ENCODE measurements at regions not wholly inside any gene's neighbourhood (a gene's known extent, or its start where the extent isn't known, plus 50 kb on each side); places are given as distances from the start of the nearest gene placed in this dataset.
"Not testable (repeated sequence)": the region's sequence is repeated elsewhere in the genome, so short reads cannot be mapped to it uniquely, and the experiment has no call there.

DNA sequence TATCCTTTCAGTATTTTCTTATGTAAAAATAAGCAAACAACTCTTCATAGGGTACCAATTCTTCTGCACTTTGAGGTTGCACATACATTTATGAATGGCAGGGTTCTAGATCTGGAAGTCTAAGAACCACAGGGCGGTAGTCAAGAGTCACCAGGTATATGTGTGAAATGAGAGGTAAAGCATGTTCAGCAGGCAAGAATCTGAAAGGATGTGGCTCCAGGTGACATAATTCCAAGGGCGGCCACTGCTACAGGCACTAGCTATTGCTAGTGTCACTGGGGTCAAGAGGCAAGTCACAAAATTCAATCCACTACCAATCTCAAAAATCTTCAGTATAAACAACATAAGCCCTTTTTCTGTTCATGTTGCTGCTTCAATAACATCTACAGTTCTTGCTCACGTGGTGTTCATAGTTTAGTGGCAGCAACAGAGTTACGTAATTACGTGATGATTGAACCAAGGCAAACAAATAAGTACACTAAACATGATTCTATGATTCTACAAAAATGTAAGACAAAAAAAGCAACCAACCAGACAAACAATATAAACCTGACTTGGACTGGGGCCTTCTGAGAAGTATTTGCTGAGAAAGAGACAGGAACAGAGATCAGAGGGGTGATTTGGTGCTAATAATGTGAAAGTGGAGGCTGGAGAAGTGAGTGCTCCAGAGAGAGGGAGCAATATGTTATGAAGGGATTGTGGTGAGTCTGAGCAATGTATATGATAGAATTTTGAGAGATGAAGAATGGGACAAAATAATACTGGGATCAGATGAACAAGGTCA, 101.7 kb downstream of the NAA11 start:
- no peak for DNase-seq (ENCODE audit: low read depth in 4 of 4, low spot score in 3 of 4)

DNA sequence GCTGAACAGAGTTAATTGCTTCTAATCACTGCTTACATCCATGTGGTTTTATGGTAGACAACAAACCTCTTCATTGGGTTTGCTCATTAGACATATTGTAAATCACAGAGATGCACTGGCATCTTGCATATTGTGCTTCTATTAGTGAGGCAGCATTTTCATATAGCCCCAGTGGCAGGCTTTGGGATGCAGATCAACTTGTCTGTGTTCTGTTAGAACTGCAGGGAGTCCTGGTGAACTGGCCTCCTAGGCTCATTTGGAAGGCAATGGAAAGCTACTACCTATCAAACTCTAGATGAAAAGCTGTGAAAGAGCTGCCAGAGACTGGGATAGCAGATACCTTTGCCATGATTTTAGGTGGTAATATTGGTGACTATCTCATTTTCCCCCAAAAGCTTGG, 108.8 kb downstream of the NAA11 start:
- no peak for DNase-seq (ENCODE audit: low read depth in 4 of 4, low spot score in 3 of 4)

DNA sequence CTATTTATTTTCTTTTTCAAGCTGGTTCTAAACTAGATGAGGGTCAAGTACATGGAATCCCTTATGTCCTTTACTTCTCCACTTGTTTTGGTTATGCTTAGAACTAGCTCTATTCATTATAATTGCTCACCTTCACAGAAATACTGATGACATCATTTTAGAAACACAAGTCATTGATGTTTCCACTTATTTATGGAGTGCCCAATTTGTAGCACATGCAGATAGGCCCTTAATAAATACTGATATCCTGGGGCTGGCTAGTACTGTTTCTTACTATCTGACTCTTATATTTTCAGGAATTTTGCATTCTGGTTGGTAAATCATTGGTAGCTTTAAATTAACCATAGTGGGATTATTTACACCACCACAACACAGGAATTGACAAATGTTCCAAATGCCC, 112.2 kb downstream of the NAA11 start:
- DNase-seq (ENCODE audit: low read depth in 4 of 4, low spot score in 3 of 4): no peak

DNA sequence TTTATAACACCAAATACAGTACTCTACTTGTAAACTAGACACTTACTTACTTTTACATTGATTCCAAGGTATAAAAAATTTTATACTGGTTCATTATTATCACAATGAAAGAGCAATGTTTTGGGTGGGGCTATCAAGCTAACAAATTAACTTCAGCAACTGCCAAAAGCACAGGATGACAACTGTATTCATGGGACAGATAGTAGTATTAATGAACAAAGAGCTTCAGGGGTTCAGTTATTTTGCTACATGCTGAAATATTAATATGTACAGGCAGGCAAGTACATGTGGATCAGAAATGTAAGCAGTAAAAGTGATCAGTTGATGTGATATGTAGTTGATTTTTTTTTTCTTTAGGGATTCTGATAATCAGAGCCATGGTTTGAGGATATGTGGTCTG, 112.9 kb downstream of the NAA11 start:
- no peak for DNase-seq (ENCODE audit: low read depth in 4 of 4, low spot score in 3 of 4)

DNA sequence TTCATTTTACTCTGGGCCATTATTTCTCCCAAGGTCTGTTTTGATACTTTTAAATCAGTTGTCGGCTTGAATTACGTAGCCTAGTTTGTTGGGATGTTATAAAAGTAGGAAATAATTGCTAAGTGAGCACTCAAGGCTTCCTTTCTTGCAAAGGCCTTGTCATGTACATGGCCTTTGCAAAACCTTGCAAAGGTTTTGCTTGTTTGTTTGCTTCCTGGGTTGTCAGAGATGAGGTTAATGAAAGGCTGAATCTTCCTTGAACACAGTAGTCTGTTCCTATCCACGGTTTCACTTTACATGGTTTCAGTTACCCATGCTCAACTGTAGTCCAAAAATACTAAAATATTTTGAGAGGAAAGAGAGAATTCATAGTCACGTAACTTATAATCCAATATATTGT, 113.5 kb downstream of the NAA11 start:
- DNase-seq (ENCODE audit: low read depth in 4 of 4, low spot score in 3 of 4): no peak

DNA sequence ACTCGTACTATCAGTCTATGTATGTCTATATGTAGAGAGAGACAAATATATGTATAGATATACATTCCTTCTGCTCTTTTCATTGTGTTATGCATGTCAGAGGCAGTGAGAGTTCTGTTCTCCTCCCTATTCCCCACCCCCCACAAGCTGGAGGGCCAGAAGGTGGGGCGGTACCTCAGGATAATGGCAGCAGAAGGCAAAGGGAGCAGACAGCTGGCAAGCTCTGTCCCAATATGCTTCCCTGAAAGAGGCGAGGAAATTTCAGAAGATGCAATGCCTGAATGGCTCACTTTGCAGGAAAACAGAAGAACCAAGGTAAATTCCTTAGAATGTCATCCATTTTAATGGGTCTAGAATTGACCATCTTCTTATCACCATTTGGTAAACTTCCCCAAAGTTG, 114.4 kb downstream of the NAA11 start:
- DNase-seq (ENCODE audit: low read depth in 4 of 4, low spot score in 3 of 4): no peak

DNA sequence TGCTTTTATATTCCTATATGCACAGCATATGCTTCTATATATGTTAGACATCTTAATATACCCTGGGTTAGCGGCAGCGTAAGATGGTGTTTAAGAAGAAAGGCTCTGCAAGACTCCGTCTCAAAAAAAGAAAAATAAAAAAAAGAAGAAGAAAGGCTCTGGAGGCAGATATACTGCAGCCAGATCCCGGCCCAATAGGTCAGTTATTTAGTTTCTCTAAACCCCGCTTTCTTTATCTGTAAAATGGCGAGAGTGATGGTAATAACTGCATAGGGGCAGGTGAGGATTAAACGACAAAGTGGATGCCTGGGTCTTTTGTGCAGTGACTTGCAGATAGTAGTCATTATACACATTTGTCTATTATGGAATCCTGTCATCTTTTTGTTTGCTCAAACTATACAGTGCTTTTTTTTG, 115.2 kb downstream of the NAA11 start:
- no peak for DNase-seq (ENCODE audit: low read depth in 4 of 4, low spot score in 3 of 4)

DNA sequence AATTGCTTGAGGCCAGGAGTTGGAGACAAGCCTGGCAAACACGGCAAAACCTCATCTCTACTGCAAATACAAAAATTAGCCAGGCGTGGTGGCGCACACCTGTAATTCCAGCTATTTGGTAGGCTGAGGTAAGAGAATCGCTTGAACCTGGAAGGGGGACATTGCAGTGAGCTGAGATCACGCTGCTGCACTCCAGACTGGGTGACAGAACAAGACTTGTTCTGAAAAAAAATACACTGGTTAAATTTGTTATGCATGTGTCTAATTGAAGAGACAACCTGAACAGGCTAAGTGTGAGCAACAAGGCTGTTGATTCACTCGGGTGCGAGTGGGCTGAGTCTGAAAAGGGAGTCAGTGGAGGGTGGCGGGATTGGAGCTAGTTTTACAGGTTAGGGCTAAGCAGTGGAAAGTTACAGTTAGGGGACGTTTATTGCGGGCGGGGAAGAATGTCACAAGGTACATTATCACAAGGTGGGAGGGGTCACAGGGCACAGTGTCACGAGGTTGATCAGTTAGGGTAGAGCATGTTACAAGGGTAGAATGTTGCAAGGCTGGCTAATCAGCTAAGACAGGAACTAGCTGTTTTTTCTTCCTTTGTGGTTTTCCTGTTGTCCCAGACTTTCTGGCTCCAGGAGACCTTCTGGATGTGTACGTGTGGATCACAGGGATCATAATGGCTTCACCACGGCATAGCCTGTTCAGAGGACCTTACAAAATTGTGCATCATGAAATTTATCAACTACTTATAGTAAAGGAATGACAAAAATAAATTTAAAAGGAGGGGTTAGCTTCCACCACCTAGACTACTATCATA, 115.8 kb downstream of the NAA11 start:
- DNase-seq (ENCODE audit: low read depth in 4 of 4, low spot score in 3 of 4): no peak

DNA sequence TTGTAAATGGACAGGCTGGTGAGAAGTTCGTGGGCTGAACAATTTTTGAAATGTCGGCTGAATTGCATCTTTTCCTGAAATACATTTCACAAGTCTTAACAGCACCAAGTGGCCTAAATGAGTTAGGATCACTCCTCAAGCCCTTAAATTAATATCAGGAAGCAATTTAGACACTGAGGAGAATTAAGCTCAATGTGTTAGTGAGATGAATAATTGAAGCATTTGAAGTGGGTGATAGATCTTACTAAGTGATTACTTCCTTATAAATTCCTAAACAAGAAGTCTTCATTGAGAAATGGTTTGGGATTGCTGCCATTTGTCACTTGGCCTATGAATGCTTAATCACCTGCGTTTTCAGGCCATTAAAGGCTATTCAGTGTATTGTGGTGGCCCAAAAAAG, 116.8 kb downstream of the NAA11 start:
- DNase-seq (ENCODE audit: low read depth in 4 of 4, low spot score in 3 of 4): no peak

DNA sequence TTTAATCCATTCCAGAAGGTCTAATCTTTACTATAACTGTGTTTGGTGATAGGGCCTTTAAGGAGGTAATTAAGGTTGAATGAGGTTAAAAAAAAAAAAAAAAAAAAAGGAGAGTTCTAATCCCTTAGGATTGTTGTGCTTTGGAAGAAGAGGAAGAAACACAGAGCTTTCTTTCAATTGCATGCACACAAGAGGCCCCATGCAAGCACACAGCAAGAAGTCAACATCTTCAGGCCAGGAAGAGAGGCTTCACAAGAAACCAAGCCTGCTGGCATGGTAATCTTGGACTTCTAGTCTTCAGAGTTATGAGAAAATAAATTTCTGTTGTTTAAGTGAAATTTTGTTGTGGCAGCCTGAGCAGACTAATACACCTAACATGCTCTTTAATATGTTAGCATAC, 118.6 kb downstream of the NAA11 start:
- no peak for DNase-seq (ENCODE audit: low read depth in 4 of 4, low spot score in 3 of 4)

DNA sequence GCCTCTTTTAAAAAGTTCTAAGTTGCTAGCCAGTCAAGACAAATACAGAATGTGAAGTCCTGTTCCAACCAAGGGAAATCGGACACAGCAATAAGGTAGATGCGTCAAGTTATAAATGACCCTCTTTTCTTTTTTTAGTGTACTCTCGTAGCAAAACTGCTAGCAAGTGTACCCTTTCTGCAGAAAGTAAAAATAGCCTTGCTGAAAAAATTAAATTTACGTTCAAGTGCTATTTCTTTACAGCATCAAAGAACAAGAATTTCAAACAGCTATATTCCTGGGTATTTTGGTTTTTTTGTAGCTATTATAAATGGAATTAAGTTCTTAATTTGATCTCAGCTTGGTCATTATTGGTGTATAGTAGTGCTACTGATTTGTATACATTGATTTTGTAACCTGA, 119.2 kb downstream of the NAA11 start:
- DNase-seq (ENCODE audit: low read depth in 4 of 4, low spot score in 3 of 4): no peak

DNA sequence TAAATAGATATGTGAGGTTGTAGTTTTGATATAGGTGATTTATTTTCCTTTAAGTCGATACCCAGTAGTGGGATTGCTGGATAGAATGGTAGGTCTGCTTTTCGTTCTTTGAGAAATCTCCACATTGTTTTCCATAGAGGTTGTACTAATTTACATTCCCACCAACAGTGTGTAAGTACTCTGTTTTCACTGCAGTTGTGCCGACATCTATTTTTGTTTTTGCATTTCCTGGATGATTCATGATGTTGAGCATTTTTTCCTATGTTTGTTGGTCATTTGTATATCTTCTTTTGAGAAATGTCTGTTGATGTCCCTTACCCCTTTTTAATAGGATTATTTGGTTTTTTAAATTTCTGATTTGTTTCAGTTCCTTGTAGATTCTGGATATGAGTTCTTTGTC, 120.7 kb downstream of the NAA11 start:
- no peak for DNase-seq (ENCODE audit: low read depth in 4 of 4, low spot score in 3 of 4)

DNA sequence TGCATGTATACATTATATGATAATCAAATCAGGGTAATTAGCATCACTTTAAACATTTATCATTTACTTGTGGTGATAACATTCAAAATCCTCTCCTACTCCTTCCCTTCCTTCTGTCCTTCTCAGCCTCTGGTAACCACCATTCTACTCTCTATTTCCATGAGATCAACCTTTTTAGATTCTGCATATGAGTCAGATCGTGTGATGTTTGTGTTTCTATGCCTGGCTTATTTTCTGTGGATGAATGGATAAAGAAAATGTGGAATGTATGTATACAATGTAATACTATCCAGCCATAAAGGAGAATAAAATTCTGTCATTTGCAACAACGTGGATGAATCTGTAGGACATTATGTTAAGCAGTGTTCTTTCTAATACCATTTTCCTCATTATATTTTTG, 123.9 kb downstream of the NAA11 start:
- DNase-seq (ENCODE audit: low read depth in 4 of 4, low spot score in 3 of 4): no peak

DNA sequence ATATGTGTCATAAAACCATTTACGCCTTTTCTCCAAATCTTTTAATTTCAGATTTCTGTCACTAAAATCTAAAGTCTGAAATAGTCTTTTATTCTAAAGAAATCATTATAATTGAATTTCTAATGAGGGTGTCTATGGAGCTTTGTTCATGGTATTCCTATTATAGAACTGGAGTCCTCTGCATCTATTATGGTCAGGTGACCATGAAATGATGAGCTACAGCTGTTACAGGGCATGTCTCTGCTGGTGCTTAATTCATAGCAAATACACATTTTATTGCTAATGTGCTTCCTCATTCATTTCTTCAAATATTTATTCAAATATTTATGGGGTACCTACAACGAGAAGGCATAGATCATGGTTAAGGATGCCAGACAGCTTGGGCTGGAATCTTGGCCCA, 126.1 kb downstream of the NAA11 start:
- no peak for DNase-seq (ENCODE audit: low read depth in 4 of 4, low spot score in 3 of 4)

DNA sequence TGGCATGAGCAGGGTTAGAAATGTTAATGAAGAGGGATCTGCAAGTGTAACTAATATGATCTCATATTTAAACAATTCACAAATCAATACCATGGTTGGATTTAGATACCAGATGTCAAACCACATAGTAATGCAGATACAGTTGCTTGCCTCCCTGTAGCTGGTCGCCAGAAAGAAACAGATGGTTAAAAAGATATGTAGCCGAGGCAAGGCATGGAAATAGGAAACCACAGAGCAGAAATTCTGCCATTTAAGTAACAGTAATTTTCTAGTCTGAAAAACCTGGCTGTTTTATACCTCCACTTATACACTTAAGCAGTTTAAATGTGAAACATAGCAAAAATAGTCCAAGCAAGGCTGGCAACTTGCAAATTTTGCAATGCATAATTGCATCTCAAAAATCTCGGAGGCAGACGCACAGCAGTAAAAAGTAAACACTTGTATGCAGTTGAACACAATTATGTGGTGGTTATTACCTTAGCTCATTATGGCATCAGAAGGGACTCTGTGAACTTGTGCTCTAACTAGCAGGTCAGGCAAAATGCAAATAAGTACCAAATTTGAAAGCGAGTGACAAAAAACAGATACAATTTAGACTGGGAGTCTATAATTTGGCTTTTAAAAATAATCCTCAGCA, 126.8 kb downstream of the NAA11 start:
- no peak for DNase-seq (ENCODE audit: low read depth in 4 of 4, low spot score in 3 of 4)

DNA sequence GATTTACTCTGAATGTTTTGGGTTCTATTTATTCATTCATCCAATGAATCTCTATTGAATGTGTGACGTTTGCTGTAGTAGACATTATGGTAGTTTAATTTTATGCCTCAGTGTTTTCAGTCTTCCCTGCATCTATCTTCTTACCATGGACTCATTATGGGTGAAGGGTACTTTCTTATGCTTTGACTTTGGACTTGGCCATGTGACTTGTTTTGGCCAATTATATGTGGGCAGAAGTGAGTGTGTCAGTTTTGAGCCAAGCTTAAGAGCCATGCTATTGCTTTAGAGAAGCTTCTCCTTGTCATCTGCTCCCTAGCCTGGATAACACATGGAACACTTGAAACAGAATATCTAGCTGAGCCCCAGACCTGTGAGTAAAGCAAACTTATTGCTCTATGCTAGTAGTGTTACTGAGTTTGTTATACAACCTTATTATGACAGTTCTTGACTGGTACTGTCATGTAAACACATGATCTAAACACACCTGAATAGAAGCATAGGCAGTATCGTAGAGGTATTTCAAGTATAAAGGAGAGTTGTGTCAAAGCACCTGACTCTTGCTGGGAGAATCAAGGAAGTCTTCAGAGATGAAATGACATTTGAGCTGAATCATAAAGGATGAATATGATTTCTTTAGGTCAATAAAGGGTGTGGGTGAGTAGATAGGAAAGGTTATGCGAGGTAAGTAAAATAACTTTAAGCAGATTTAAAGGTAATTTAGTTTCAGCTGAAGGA, 128.4 kb downstream of the NAA11 start:
- DNase-seq (ENCODE audit: low read depth in 4 of 4, low spot score in 3 of 4): no peak

DNA sequence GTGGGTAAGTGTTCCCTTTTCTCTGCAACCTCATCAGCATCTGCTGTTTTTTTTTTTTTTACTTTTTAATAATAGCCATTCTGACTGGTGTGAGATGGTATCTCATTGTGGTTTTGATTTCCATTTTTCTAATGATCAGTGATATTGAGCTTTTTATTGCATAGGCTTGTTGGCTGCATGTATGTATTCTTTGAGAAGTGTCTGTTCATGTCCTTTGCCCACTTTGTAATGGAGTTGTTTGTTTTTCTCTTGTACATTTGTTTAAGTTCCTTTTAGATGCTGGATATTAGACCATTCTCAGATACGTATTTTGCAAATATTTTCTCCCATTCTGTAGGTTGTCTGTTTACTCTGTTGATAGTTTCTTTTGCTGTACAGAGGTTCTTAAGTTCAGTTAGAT, 134.6 kb downstream of the NAA11 start:
- DNase-seq (ENCODE audit: low read depth in 4 of 4, low spot score in 3 of 4): not testable (repeated sequence)

DNA sequence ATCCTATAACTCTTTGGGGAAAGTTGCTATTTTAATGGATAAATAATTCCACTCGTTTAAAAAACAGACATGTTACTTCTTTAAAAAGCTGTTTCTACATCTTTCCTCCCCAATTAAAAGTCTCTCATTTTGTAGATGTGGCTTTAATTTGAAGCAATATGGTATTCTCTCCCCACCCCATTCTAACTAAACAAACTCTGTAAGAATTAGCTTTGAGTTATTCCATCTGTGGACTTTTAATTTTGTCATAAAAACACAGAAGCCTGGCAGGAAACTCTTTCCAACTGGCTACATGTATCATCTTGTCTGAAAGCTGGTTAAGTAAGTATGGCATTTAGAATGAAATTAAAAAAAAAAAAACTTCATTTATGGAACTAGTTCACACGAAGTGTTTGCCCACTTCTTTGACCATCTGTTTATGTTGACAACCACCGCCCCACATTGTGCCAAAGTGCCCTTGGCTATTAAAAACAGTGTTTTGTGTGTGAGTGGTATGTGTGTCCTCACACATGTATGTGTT, 140.3 kb downstream of the NAA11 start:
- DNase-seq (ENCODE audit: low read depth in 4 of 4, low spot score in 3 of 4): no peak

DNA sequence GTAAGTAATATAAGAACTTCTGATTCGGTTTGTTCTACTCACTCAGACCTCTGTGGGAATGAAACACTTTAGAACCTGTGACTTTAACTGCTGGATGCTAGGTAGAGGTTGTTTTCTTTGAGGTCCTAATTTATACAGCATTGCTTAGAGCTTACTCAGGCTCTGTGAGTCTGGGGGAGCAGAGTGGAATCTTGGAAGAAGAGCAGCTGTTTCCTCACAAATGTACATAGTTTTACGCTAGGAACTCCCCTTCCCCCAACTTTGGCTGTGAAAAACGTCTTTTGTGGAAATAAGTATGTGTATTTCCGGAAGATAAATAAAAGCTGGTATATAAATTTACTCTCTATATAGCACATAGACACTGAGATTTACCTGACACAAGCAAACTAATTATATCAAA, 141.4 kb downstream of the NAA11 start:
- DNase-seq (ENCODE audit: low read depth in 4 of 4, low spot score in 3 of 4): no peak

DNA sequence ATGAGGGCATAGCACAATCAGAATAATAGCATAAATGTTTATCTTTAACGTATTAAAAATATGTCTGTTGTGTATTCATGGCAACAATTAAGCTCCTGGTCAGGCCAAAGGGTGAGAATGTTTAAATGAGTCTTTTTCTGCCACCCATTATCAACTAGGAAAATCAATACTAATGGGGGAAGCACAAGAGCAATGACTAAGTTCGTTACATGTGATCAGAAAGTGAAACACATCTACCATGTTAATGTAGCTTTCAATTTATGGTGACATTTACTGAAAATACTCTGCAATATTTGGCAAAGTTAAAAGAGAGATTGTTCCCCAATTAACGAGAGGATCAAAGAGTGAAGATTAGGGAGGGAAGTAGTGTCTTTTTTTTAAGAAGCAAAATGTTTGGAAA, 143.7 kb downstream of the NAA11 start:
- DNase-seq (ENCODE audit: low read depth in 4 of 4, low spot score in 3 of 4): no peak

DNA sequence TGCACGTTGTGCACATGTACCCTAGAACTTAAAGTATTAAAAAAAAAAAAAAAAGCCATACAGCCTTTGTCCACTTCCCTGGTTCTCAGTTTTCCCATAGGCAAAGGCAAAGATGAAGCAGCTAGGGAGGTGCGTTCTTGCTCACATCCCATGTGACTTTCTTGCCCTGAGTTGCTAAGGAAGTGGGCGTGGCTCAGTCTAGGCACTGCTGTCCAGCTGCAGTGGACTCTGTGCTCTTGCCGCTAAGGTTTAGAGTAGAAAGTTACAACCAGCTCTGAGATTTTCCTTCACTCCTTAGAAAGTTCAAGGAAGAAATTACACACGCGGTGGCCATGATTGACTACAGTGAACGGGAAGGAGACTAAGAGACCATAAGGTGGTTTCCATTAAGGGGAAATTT, 144.7 kb downstream of the NAA11 start:
- DNase-seq (ENCODE audit: low read depth in 4 of 4, low spot score in 3 of 4): no peak

Data from right renal pelvis (tissue), 4 donors.